ENCODE measurements at regions not wholly inside any gene's neighbourhood (a gene's known extent, or its start where the extent isn't known, plus 50 kb on each side); places are given as distances from the start of the nearest gene placed in this dataset.

- no peak for TF ChIP-seq CTCF (IDR thresholded peaks at IDR 0.05; ENCODE audit: control insufficient read depth, extremely low read depth, insufficient read depth)
- DNase-seq (ENCODE audit: low read depth), result no peak
These were observed 619.2 kb downstream of the IRS1 start for GRCh38 chr2:226180281-226180884.

DNA sequence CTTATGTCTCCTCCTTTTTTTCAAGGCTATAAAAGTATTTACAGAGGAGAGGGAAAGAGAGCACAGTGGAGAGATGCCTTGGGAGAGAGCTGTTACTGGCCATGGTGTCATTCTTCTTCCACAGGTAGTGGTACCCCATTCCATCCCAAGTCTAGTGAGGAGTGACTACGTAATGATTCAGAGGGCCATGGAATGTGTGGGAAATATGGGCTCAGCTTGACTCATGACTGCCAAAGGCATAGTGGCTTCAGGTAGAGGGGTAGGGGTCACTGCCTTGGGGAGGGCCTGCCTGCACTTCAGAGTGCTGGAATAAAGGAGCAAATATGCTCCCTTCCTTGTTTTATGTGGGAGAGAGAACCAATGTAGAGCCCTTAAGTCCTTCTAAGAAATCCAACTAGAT, 620.6 kb downstream of the IRS1 start:
- DNase-seq (ENCODE audit: low read depth), result no peak
- no peak overlapping the region for H3K4me3 ChIP-seq (ENCODE audit: low read depth, low read length)
- TF ChIP-seq CTCF (IDR thresholded peaks at IDR 0.05; ENCODE audit: control insufficient read depth, extremely low read depth, insufficient read depth), result no peak

More at GRCh38 chr2:226180281-226180884, 619.2 kb downstream of the IRS1 start:
- no peak overlapping the region for H3K4me3 ChIP-seq (ENCODE audit: low read depth, low read length)

GRCh38 chr2:226176283-226176984, 623.2 kb downstream of the IRS1 start:
- no peak for TF ChIP-seq CTCF (IDR thresholded peaks at IDR 0.05; ENCODE audit: control insufficient read depth, extremely low read depth, insufficient read depth)
- H3K4me3 ChIP-seq (ENCODE audit: low read depth, low read length), result no peak overlapping the region
- DNase-seq (ENCODE audit: low read depth), result no peak

GRCh38 chr2:226174390-226174789, 625.2 kb downstream of the IRS1 start:
- TF ChIP-seq CTCF (IDR thresholded peaks at IDR 0.05; ENCODE audit: control insufficient read depth, extremely low read depth, insufficient read depth), result no peak

DNA sequence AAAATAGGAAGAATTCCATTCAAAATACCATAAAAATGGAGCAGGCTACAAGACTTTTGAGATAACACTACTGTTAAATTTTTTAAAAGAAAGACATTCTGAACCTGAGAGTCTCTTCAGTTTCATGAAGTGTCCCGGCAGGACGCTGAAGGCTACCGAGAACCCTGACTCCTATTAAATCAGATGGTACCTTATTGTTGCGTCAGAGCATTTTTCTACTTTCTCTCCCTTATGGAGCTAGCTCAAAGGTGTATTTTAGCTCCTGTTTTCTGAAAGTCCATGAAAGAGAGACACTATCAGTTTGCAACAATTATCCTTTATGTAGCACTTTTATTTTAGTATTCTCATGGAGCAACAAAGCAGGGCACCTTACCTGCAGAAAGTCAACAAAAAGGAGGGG, 626.7 kb downstream of the IRS1 start:
- H3K4me3 ChIP-seq (ENCODE audit: low read depth, low read length), result no peak overlapping the region
- TF ChIP-seq CTCF (IDR thresholded peaks at IDR 0.05; ENCODE audit: control insufficient read depth, extremely low read depth, insufficient read depth), result no peak
- DNase-seq (ENCODE audit: low read depth), result no peak

More at GRCh38 chr2:226174390-226174789, 625.2 kb downstream of the IRS1 start:
- H3K4me3 ChIP-seq (ENCODE audit: low read depth, low read length), result no peak overlapping the region
- DNase-seq (ENCODE audit: low read depth), result no peak

DNA sequence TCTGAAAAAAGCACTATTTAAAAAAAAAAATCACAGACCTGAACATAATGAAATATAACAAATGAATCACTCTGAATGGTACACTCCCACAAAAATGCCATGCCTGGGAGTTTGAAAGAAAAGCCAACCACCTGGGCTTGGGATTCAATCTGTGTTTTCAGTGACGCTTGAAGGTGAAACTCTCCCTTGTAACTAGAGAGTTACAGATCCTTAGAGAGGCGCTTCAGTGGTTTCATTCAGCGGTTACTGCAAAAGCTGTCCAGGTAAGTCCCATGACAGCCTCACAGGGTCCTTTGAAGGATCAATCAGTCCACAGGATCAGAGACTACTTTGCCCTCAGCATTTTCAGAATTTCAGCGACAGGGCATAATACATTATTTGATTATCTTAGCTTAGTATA, 627.3 kb downstream of the IRS1 start:
- no peak for TF ChIP-seq CTCF (IDR thresholded peaks at IDR 0.05; ENCODE audit: control insufficient read depth, extremely low read depth, insufficient read depth)
- no peak overlapping the region for H3K4me3 ChIP-seq (ENCODE audit: low read depth, low read length)
- no peak for DNase-seq (ENCODE audit: low read depth)

Data from LNCaP clone FGC (cell line).